ENCODE measurements at regions not wholly inside any gene's neighbourhood (a gene's known extent, or its start where the extent isn't known, plus 50 kb on each side); places are given as distances from the start of the nearest gene placed in this dataset.

DNA sequence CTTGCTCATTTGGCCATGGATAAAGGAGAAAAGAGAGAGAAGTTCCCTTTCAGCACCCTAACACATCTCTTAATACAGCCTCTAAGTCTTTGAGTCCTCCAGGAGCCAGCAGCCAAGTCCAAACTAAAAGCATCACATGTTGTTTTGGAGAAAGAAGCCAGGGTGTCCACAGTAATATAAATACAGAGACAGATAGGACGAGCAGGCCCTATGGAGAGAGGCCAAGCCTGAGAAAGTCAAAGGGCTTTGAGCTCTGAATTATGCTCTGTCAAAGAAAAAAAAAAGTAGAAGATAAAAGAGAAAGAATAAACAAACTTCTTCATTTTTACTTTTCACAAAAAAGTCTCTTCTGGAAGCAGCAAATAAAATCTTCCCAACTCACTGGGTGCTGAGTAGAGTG lies 92.4 kb upstream of the THBS1 start:
- Histone ChIP-seq H3K9me3 (ENCODE audit: control insufficient read depth in 1 of 2, insufficient read depth in 1 of 2, low read length in 2 of 2) (no peaks in the 10 kb centered on the region), H3K4me1 (ENCODE audit: insufficient read depth, low read length) (no peaks in the 10 kb centered on the region), H3K4me3 (ENCODE audit: low read length) (no peak overlapping the region), H3K27me3 (ENCODE audit: control insufficient read depth in 1 of 2, insufficient read depth in 2 of 2, low read length in 2 of 2) (no peaks in the 10 kb centered on the region), H3K27ac (ENCODE audit: low read depth in 1 of 2, low read length in 2 of 2) (no peak overlapping the region), H3K36me3 (ENCODE audit: insufficient read depth, low read length) (no peaks in the 10 kb centered on the region)
- ATAC-seq (ENCODE audit: poor library complexity) (no peak), DNase-seq (no peak)
- ChIA-PET CTCF (no interaction called here), POLR2A (no interaction called here)
- TF ChIP-seq CTCF (IDR thresholded peaks at IDR 0.05) = no peak
- Mint-ChIP-seq H3K27ac (no peak overlapping the region), H3K36me3 (ENCODE audit: low read depth) (no peaks in the 10 kb centered on the region), H3K4me1 (ENCODE audit: low read depth) (no peaks in the 10 kb centered on the region), H3K27me3 (no peaks in the 10 kb centered on the region), H3K4me3 (no peak overlapping the region), H3K9me3 (no peaks in the 10 kb centered on the region)
- intact Hi-C loops (cut with DNase I, micrococcal nuclease) = no loop called here

- no peak overlapping the region for H3K27ac Mint-ChIP-seq
- ChIA-PET CTCF (no interaction called here), POLR2A (no interaction called here)
- Histone ChIP-seq H3K4me1 (ENCODE audit: insufficient read depth, low read length) (no peaks in the 10 kb centered on the region), H3K4me3 (ENCODE audit: low read length) (no peak overlapping the region), H3K9me3 (ENCODE audit: control insufficient read depth in 1 of 2, insufficient read depth in 1 of 2, low read length in 2 of 2) (no peaks in the 10 kb centered on the region), H3K27ac (ENCODE audit: low read depth in 1 of 2, low read length in 2 of 2) (no peak overlapping the region), H3K36me3 (ENCODE audit: insufficient read depth, low read length) (no peaks in the 10 kb centered on the region), H3K27me3 (ENCODE audit: control insufficient read depth in 1 of 2, insufficient read depth in 2 of 2, low read length in 2 of 2) (no peaks in the 10 kb centered on the region)
- no peak for ATAC-seq (ENCODE audit: poor library complexity)
- H3K36me3 Mint-ChIP-seq (ENCODE audit: low read depth) = no peaks in the 10 kb centered on the region
- TF ChIP-seq CTCF (IDR thresholded peaks at IDR 0.05) = no peak
- no peak for DNase-seq
- no peaks in the 10 kb centered on the region for H3K27me3 Mint-ChIP-seq
- H3K4me3 Mint-ChIP-seq = no peak overlapping the region
- intact Hi-C loops (cut with DNase I, micrococcal nuclease) = no loop called here
- H3K4me1 Mint-ChIP-seq (ENCODE audit: low read depth) = no peaks in the 10 kb centered on the region
- H3K9me3 Mint-ChIP-seq = no peaks in the 10 kb centered on the region
These were observed 91.9 kb upstream of the THBS1 start for GRCh38 chr15:39488961-39489360.

- CTCF ChIA-PET = no interaction called here
- no peak overlapping the region for H3K4me3 Mint-ChIP-seq
These were observed 89.6 kb upstream of the THBS1 start for GRCh38 chr15:39491115-39491885.

More at GRCh38 chr15:39491115-39491885, 89.6 kb upstream of the THBS1 start:
- H3K36me3 ChIP-seq (ENCODE audit: insufficient read depth, low read length) = no peaks in the 10 kb centered on the region
- Mint-ChIP-seq H3K27ac (no peak overlapping the region), H3K27me3 (no peaks in the 10 kb centered on the region), H3K9me3 (no peaks in the 10 kb centered on the region), H3K4me1 (ENCODE audit: low read depth) (no peaks in the 10 kb centered on the region), H3K36me3 (ENCODE audit: low read depth) (no peaks in the 10 kb centered on the region)
- no peaks in the 10 kb centered on the region for H3K4me1 ChIP-seq (ENCODE audit: insufficient read depth, low read length)
- H3K27me3 ChIP-seq (ENCODE audit: control insufficient read depth in 1 of 2, insufficient read depth in 2 of 2, low read length in 2 of 2) = no peaks in the 10 kb centered on the region
- POLR2A ChIA-PET = no interaction called here
- H3K27ac ChIP-seq (ENCODE audit: low read depth in 1 of 2, low read length in 2 of 2) = no peak overlapping the region
- no peak overlapping the region for H3K4me3 ChIP-seq (ENCODE audit: low read length)
- TF ChIP-seq CTCF (IDR thresholded peaks at IDR 0.05) = no peak
- ATAC-seq (ENCODE audit: poor library complexity) (no peak), DNase-seq (no peak)
- H3K9me3 ChIP-seq (ENCODE audit: control insufficient read depth in 1 of 2, insufficient read depth in 1 of 2, low read length in 2 of 2) = no peaks in the 10 kb centered on the region
- intact Hi-C loops (cut with DNase I, micrococcal nuclease) = no loop called here

All from CD4-positive, alpha-beta T cell (primary cell).